ENCODE measurements at regions not wholly inside any gene's neighbourhood (a gene's known extent, or its start where the extent isn't known, plus 50 kb on each side); places are given as distances from the start of the nearest gene placed in this dataset.

- TF ChIP-seq CTCF (IDR thresholded peaks at IDR 0.05) (no peak), POLR2AphosphoS5 (IDR thresholded peaks at IDR 0.05) (no peak)
Measured at GRCh38 chr2:67881816-67882215, 181.0 kb downstream of the C1D start.
